ENCODE measurements at regions not wholly inside any gene's neighbourhood (a gene's known extent, or its start where the extent isn't known, plus 50 kb on each side); places are given as distances from the start of the nearest gene placed in this dataset.

DNA sequence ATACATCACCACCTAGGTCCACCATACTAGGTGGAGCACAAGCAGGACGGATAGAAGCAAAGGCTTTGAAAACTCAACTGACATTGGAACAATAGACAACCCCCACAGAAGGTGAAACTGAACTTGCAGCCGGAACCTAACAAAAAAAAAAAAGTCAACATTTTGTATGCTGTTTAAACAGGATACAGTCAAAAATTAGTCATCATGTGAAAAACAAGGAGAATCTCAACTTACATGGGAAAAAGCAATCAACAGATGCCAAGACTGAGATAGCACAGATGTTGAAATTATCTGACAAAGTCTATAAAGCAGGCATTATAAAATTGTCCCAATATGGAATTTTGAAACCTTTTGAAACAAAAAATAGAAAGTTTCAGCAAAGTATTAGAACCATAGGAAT, 123.8 kb downstream of the RAB38 start:
- TF ChIP-seq, protein P1, sequence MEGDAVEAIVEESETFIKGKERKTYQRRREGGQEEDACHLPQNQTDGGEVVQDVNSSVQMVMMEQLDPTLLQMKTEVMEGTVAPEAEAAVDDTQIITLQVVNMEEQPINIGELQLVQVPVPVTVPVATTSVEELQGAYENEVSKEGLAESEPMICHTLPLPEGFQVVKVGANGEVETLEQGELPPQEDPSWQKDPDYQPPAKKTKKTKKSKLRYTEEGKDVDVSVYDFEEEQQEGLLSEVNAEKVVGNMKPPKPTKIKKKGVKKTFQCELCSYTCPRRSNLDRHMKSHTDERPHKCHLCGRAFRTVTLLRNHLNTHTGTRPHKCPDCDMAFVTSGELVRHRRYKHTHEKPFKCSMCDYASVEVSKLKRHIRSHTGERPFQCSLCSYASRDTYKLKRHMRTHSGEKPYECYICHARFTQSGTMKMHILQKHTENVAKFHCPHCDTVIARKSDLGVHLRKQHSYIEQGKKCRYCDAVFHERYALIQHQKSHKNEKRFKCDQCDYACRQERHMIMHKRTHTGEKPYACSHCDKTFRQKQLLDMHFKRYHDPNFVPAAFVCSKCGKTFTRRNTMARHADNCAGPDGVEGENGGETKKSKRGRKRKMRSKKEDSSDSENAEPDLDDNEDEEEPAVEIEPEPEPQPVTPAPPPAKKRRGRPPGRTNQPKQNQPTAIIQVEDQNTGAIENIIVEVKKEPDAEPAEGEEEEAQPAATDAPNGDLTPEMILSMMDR (conservative IDR thresholded peaks at IDR 0.05 in 1 of 2, IDR thresholded peaks at IDR 0.05 in 1 of 2; ENCODE audit: low read depth in 1 of 2, low read length in 2 of 2) = no peak
- no peak for TF ChIP-seq EZH2 (IDR thresholded peaks at IDR 0.05; ENCODE audit: low read length, missing control alignments)
